ENCODE measurements at regions not wholly inside any gene's neighbourhood (a gene's known extent, or its start where the extent isn't known, plus 50 kb on each side); places are given as distances from the start of the nearest gene placed in this dataset.

DNA sequence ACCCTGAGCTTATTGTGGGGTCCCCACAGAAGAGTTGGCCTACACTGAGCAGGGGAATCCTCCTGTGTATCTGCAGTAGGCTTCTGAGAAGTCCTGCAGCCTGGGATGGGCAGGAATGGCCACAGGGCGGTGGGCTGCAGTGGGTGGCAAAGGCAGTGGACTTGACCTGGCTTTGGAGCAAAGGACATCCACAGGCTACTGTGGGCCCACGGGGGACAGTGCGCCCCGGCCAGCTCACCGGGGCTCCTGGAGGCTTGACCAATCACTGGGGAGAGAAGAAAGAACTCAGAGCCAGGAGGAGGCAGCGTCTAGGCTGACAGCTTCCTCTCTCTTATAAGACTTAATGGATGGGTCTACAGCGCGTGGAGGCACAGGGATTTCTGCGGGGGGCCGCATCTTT lies 488.8 kb upstream of the MGMT start:
- no peak for TF ChIP-seq GATA1 (IDR thresholded peaks at IDR 0.05; ENCODE audit: low read depth, low read length)
- TF ChIP-seq POLR2A (IDR thresholded peaks at IDR 0.05; ENCODE audit: low read length): no peak
- DNase-seq: no peak

DNA sequence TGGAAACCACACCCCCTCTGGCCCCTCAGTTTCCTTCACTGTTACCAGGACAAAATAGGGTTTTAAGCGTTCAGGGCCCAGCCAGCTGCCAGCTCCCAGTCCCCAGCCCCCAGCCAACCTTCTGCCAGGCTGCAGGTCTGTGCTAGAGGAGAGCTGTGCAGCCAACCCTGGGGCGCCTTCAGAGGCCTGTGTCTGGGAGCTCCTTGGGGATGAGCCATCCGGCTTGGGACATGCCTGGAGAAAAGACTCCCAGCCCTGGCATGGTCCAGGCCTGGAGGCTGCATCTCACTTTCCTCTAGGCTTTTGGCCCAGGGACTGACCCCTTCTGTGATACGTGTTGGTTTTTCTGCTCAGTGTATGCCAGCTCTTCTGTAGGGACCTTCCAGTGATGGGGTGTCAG lies 487.6 kb upstream of the MGMT start:
- no peak for DNase-seq
- TF ChIP-seq POLR2A (IDR thresholded peaks at IDR 0.05; ENCODE audit: low read length): no peak
- TF ChIP-seq GATA1 (IDR thresholded peaks at IDR 0.05; ENCODE audit: low read depth, low read length): no peak

DNA sequence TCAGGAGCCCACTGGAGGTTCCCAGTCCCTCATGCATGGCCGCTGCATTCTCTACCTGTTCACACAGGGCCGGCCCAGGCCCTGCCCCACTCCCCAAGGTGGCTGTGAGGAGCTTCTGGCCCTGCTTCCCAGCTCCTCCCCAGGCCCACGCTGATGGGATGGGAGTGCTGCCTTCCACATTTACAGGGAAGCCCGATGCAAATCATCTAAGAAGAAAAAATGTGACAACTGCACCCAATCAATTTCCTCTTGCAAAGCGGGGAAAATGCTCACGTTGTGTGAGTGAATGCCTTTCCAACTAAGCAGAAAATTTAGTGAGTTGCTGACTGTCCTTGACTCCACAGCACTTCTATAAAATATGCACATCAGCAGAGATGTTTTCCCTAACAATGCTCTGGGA lies 485.8 kb upstream of the MGMT start:
- TF ChIP-seq POLR2A (IDR thresholded peaks at IDR 0.05; ENCODE audit: low read length): no peak
- no peak for TF ChIP-seq GATA1 (IDR thresholded peaks at IDR 0.05; ENCODE audit: low read depth, low read length)

DNA sequence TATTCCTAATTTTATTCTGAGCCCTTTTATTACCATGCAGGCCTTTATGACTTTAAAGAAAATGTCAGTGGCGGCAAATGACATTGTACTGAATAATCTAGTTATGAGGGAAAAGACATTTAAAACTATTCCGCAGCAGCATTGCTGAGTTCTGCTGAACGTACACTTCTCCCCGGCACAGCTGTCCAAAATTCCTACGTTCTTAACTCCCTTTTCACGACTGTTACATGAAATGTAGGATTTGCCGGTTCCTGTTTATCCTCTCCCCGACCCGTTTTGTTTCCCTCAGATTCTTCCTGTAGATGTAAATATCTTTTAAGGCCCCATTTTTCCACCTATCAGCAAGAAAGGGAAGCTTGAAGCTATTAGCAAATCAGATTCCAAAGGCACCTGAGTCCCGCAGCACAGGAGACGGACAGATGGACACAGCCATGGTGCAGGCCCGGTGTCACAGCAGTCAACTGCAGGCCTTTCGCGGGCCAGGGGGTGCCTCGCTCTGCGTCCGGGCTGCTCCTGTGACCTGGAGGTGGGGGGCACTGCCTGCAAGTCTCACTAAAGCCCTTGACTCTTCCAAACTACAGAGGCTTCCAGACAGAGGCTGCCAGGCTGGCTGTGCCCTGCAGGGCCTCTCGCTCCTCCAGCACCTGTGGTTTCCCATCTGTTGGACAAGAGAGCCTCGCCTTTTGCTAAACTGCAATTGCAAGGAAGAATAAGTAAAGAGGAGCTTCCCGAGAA lies 485.0 kb upstream of the MGMT start:
- no peak for TF ChIP-seq POLR2A (IDR thresholded peaks at IDR 0.05; ENCODE audit: low read length)
- no peak for TF ChIP-seq GATA1 (IDR thresholded peaks at IDR 0.05; ENCODE audit: low read depth, low read length)
- DNase-seq: no peak

More for the DNA sequence above, 485.8 kb upstream of the MGMT start:
- DNase-seq: no peak

DNA sequence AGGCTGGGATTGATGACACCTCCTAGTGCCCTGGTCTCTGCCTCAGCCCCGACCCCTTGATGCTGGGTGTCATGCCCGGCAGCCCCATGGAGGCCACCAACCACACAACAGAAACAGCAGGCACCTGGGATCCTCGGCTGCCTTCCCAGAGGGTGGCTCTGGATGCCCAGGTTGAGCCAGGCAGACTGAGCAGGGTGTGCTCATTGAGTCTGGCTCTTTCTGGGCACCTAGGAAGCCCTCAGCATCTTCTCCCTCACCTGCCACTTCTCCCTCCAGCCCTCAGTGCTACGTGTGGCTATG lies 484.5 kb upstream of the MGMT start:
- no peak for DNase-seq
- TF ChIP-seq POLR2A (IDR thresholded peaks at IDR 0.05; ENCODE audit: low read length) (no peak), GATA1 (IDR thresholded peaks at IDR 0.05; ENCODE audit: low read depth, low read length) (no peak)

DNA sequence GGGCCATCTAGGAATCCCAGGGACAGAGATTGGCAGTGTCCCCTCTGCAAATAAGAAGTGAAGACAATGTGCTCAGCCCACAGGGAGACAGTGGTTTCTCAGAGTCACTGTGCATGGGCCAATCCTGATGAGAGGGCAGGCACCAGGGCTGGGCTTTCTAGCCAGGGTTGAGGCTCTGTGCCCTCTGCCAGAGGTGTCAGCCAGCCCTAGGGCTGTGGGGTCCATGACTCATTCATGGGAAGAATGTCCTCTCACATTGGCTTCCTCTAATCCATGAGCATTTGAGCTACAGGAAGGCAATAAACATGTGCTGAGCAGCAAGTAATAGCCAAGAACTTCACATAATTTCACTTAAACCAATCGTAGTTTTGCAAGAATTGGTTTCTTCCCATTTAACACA lies 482.0 kb upstream of the MGMT start:
- TF ChIP-seq POLR2A (IDR thresholded peaks at IDR 0.05; ENCODE audit: low read length) (no peak), GATA1 (IDR thresholded peaks at IDR 0.05; ENCODE audit: low read depth, low read length) (no peak)
- no peak for DNase-seq

DNA sequence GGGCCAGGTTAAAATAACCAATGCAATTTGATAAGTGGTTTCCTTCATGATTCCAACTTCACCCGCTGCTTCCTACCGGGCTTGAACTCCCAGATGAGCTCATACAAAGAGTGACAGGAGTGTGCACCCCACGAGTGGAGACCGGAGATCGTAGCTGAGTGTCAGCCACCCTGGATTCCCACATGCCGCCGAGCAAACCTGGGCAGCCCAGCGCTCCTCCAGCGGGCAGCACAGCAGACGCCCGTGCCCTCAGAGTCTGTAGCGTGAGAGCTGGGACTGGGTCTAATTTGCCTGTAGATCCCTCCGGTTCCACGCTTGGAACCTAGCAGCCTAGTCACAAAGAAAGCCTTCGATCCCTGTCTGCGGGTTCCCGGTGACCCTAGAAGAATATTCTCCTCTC lies 476.1 kb upstream of the MGMT start:
- no peak for DNase-seq
- no peak for TF ChIP-seq POLR2A (IDR thresholded peaks at IDR 0.05; ENCODE audit: low read length)
- TF ChIP-seq GATA1 (IDR thresholded peaks at IDR 0.05; ENCODE audit: low read depth, low read length): no peak

DNA sequence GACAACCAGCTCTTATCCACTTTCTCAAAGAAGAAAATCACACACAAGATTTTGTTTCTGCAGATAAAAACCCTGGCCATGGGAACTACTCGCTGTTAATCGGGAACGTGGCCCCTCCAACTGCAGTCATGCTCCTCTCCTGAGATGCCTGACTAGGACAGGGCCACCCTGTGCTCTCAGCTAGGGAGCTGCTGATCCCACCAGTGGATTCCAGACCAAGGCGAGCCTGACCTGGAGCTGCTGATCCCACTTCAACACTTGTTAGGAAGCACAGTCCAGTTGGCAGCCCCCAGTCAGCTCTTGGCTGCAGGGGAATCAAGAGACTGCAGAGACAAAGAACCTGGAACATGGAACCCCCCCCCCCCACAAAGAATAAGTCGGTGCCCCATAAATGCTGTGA lies 474.3 kb upstream of the MGMT start:
- no peak for TF ChIP-seq POLR2A (IDR thresholded peaks at IDR 0.05; ENCODE audit: low read length)
- TF ChIP-seq GATA1 (IDR thresholded peaks at IDR 0.05; ENCODE audit: low read depth, low read length): no peak
- no peak for DNase-seq

DNA sequence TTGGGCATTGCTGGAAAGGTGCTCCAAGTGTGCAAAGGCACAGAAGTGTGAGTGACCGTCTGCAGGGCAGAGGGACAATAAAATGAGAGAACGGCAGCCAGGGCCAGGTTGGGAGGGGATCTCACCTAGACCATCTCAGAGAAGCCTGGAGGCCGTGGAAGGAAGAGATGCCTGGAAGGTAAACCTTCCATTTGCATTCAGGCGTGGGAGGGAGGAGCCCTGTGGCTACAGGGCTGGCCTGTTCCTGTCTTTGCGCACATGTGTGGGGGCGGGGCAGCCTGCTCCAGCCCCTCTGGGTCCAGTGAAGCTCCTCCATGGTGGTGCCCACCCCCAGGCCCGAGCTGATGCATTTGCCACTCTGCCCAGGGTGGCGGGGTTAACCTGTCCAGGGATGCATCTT lies 473.6 kb upstream of the MGMT start:
- TF ChIP-seq GATA1 (IDR thresholded peaks at IDR 0.05; ENCODE audit: low read depth, low read length) (no peak), POLR2A (IDR thresholded peaks at IDR 0.05; ENCODE audit: low read length) (no peak)
- no peak for DNase-seq

DNA sequence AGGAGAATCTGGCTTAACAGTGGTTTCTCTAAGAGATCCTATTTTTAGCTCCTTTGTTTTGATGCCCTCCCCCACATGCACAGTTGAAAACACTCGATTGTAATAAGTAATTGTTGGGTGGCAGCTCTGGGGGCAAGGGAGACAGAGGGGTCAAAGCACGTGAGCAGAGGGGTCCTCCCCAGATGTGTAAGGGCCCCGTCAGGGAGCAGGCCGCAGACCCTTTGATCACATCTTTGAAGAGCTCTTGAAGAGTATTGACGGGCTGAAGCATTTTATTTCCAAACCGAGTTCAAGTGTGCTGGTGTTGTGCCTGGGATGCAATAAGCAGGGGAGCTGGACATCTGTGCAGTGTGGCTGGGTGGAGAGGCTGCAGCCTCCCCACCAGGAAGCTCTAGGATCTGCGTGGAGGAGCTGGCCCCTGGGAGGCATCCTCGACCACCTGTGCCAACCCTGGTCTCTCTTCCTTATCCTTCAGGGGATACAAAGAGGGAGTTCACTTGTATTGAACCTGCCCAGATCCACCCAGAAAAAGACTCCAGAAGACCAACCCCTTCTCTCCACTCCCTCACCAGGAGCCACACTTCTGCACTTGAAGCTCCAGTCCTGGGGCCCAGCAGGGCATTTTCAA lies 473.0 kb upstream of the MGMT start:
- TF ChIP-seq GATA1 (IDR thresholded peaks at IDR 0.05; ENCODE audit: low read depth, low read length) (no peak), POLR2A (IDR thresholded peaks at IDR 0.05; ENCODE audit: low read length) (no peak)
- no peak for DNase-seq

DNA sequence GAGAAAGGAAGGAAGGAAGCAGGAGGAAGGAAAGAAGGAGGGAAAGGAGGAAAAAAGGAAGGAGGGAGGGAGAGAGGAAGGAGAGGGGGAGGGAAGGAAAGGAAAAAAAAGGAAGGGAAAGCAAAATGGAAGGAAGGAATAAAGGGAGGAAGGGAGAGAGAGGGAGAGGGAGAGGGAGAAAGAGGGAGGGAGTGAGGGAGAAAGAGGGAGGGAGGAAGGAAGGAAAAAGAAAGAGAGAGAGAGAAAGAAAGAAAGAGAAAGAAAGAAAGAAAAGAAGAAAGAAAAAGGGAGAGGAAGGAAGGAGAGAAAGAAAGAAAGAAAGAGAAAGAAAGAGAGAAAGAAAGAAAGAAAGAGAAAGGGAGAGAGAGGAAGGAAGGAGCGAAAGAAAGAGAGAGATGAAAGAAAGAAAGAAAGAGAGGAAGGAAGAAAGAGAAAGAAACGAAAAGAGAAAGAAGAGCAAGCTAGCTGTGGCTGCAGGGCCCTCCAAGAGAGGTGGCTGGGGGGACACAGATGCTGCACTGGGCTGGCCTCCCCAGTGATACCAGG lies 472.4 kb upstream of the MGMT start:
- no peak for DNase-seq
- TF ChIP-seq GATA1 (IDR thresholded peaks at IDR 0.05; ENCODE audit: low read depth, low read length) (no peak), POLR2A (IDR thresholded peaks at IDR 0.05; ENCODE audit: low read length) (no peak)

DNA sequence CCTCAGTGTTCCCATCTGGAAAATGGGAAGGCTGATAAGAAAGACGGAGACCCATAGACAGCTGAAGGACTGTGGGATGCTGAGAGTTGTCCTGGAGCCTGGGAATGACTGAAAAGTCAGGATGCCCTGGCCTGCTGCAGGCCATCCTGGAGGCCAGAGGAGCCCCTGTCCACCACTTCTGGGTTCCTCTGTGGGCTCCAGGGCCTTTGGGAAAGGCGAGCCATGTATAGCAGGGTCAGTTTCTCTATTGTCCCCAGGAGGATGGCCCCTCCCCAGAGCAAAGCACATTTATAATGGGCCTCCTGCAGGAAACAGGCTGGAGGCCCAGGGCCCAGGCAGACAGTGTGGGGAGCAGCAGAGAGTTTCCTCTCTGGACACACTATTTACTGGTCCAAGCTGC lies 471.4 kb upstream of the MGMT start:
- no peak for DNase-seq
- no peak for TF ChIP-seq GATA1 (IDR thresholded peaks at IDR 0.05; ENCODE audit: low read depth, low read length)
- TF ChIP-seq POLR2A (IDR thresholded peaks at IDR 0.05; ENCODE audit: low read length): no peak

DNA sequence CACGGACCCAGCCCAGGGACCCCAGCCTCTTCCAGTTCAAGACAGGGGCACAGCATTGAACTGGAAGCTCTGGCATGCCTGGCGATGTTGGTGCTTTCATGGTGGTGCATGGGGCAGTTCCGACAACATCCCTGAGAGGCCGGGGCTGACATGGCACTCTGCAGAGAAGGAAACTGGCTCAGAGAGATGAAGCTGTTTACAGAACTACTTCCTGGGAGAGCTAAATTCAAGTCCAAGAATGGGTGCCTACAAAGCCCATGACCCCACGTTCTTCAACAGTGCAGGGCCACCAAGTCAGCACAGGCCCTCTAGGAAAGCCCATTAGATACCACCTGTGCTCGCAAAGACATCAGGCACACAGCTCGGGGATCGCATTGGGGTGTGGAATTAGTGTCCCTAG lies 470.9 kb upstream of the MGMT start:
- TF ChIP-seq GATA1 (IDR thresholded peaks at IDR 0.05; ENCODE audit: low read depth, low read length) (no peak), POLR2A (IDR thresholded peaks at IDR 0.05; ENCODE audit: low read length) (no peak)
- DNase-seq: no peak

DNA sequence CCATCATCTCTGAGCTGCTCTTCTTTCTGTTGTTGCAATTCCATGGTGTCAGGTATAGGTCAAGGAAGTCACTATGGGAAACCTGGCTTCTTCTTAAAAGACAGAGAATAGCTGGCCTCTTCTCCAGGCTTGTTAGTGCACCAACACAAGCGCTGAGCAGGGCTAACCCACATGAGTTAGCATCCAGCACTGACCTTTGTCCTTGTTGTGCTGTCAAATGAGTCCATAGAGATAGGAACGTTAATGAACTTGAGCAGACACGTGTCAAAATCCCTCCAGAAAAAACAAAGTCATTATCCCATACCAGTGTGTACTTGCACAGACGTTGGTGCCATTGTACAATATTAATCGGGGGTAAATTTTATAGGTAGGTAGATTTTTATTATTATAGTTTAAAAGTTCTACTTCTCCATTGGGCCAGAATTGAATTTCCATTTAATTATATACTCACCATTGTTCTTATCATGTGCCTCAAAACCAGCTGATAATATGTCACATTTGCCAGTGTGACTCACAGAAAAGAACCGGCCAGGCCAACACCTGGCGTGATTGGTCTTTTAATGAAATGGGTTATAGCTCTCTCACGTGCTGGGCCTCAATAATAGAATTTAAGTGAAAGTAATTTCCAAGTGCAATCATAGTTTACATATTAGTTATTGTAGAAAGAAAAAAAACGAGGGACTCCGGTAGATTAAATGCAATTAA lies 468.8 kb upstream of the MGMT start:
- no peak for DNase-seq
- TF ChIP-seq POLR2A (IDR thresholded peaks at IDR 0.05; ENCODE audit: low read length): no peak
- no peak for TF ChIP-seq GATA1 (IDR thresholded peaks at IDR 0.05; ENCODE audit: low read depth, low read length)

DNA sequence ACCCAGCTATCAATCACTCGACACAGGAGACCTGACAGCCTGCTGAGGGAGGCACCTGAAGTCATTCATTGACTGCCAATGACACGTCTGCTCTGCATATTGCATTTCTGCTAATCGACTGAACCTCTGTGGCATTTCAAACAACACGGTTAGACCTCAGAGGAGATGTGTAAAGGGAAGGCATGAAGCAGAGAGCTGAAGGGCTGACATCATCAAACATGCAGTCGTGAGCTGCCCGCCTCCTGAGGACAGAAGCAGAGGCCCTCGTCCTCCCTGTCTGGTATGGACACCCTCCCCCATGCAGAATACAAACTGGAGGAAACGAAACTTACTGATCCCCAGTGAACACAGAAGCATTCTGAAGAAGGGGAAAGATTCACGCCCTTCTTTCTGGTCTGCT lies 462.6 kb upstream of the MGMT start:
- no peak for DNase-seq
- TF ChIP-seq GATA1 (IDR thresholded peaks at IDR 0.05; ENCODE audit: low read depth, low read length) (no peak), POLR2A (IDR thresholded peaks at IDR 0.05; ENCODE audit: low read length) (no peak)

Data from erythroblast (primary cell).